CD14-positive monocyte (primary cell): ENCODE measurements at regions not wholly inside any gene's neighbourhood (a gene's known extent, or its start where the extent isn't known, plus 50 kb on each side); places are given as distances from the start of the nearest gene placed in this dataset.

Experiments
- DNase-seq, 3 donors: peaks; one replicate each; pipeline ENCODE4 v3.0.0-alpha.2; 2011 to 2022
- H2AFZ ChIP-seq: 2 replicates; pipeline ENCODE4 v1.6.0; 2012; ENCODE audit warnings: mild to moderate bottlenecking, low read depth, low read length, inconsistent platforms; ENCODE audit not compliant: insufficient read depth, poor library complexity, severe bottlenecking
- H3K27ac ChIP-seq, 2 donors: 1 replicate in 1 of 2; 2 replicates in 1 of 2; pipeline ENCODE4 v1.5.1; 2012 to 2013; ENCODE audit warnings: low read length in 2 of 2, control low read depth in 1 of 2, inconsistent platforms in 1 of 2, low read depth in 1 of 2, mild to moderate bottlenecking in 1 of 2
- H3K27me3 ChIP-seq, 2 donors: one replicate each; pipeline versions ENCODE4 v1.6.0 to v1.6.1; 2011 to 2013; ENCODE audit warnings: low read length in 2 of 2; ENCODE audit not compliant: control insufficient read depth in 2 of 2, insufficient read depth in 2 of 2
- H3K36me3 ChIP-seq, 2 donors: replicated peaks in 1 of 2; 1 replicate in 1 of 2; 2 replicates in 1 of 2; pipeline versions ENCODE4 v1.5.1 to v1.6.1; 2012 to 2013; ENCODE audit warnings: low read length in 2 of 2, control low read depth in 1 of 2, inconsistent platforms in 1 of 2, mild to moderate bottlenecking in 1 of 2; ENCODE audit not compliant: insufficient read depth in 2 of 2, control insufficient read depth in 1 of 2
- H3K4me1 ChIP-seq, 2 donors: 1 replicate in 1 of 2; 2 replicates in 1 of 2; pipeline versions ENCODE4 v1.5.1 to v1.6.1; 2012 to 2013; ENCODE audit warnings: low read length in 2 of 2, control low read depth in 1 of 2, inconsistent platforms in 1 of 2, mild to moderate bottlenecking in 1 of 2, moderate library complexity in 1 of 2; ENCODE audit not compliant: insufficient read depth in 2 of 2, control insufficient read depth in 1 of 2
- H3K4me2 ChIP-seq: replicated peaks from 2 replicates; pipeline ENCODE3; 2012; ENCODE audit warnings: low read length, moderate library complexity, mild to moderate bottlenecking; ENCODE audit not compliant: poor library complexity, severe bottlenecking; ENCODE audit errors: extremely low read depth
- H3K4me3 ChIP-seq, 3 experiments: fragments of 200-600 bp in 1 of 3; sonication (generic) in 1 of 3; replicated peaks in 1 of 3; 1 replicate in 2 of 3; 2 replicates in 1 of 3; pipeline ENCODE4 v1.5.1; 2011 to 2013; ENCODE audit warnings: low read length in 3 of 3, mild to moderate bottlenecking in 3 of 3, control low read depth in 2 of 3, low read depth in 2 of 3, inconsistent platforms in 1 of 3, moderate library complexity in 1 of 3
- H3K79me2 ChIP-seq: 2 replicates; pipeline ENCODE4 v1.6.0; 2012; ENCODE audit warnings: mild to moderate bottlenecking, control low read depth, inconsistent platforms, low read length, moderate library complexity; ENCODE audit not compliant: insufficient read depth
- H3K9ac ChIP-seq: 2 replicates; pipeline ENCODE4 v1.6.0; 2017; ENCODE audit warnings: low read length, mild to moderate bottlenecking; ENCODE audit not compliant: insufficient read depth, poor library complexity, severe bottlenecking
- H3K9me3 ChIP-seq, 2 donors: replicated peaks in 1 of 2; 1 replicate in 1 of 2; 2 replicates in 1 of 2; pipeline versions ENCODE4 v1.5.1 to v1.6.1; 2012 to 2013; ENCODE audit warnings: low read length in 2 of 2, control low read depth in 1 of 2; ENCODE audit not compliant: control insufficient read depth in 1 of 2, insufficient read depth in 1 of 2
- H4K20me1 ChIP-seq: 2 replicates; pipeline ENCODE4 v1.6.0; 2012; ENCODE audit warnings: mild to moderate bottlenecking, low read length, control low read depth, moderate library complexity; ENCODE audit not compliant: insufficient read depth
- H3K27ac Mint-ChIP-seq, 7 donors: one replicate each; pipeline ENCODE4 v1.8.0; 2020; ENCODE audit warnings: mild to moderate bottlenecking in 7 of 7, mixed read lengths in 7 of 7, moderate library complexity in 6 of 7, inconsistent platforms in 2 of 7
- H3K27me3 Mint-ChIP-seq, 3 donors: one replicate each; pipeline ENCODE4 v1.8.0; 2021 to 2022; ENCODE audit warnings: low read depth in 3 of 3, mild to moderate bottlenecking in 3 of 3, mixed read lengths in 3 of 3, moderate library complexity in 3 of 3, inconsistent platforms in 1 of 3
- H3K36me3 Mint-ChIP-seq, 2 donors: one replicate each; pipeline ENCODE4 v1.8.0; 2020; ENCODE audit warnings: mixed read lengths in 2 of 2, inconsistent platforms in 1 of 2, mild to moderate bottlenecking in 1 of 2
- H3K4me1 Mint-ChIP-seq: one replicate; pipeline ENCODE4 v1.8.0; 2020; ENCODE audit warnings: mild to moderate bottlenecking, mixed read lengths
- H3K4me3 Mint-ChIP-seq, 2 donors: one replicate each; pipeline ENCODE4 v1.8.0; 2020; ENCODE audit warnings: mild to moderate bottlenecking in 2 of 2, mixed read lengths in 2 of 2, moderate library complexity in 1 of 2
- H3K9me3 Mint-ChIP-seq, 7 donors: one replicate each; pipeline ENCODE4 v1.8.0; 2020 to 2022; ENCODE audit warnings: mixed read lengths in 7 of 7, mild to moderate bottlenecking in 6 of 7, moderate library complexity in 6 of 7, inconsistent platforms in 2 of 7
- CTCF ChIP-seq: fragments of 200-600 bp; IDR thresholded peaks from one replicate; pipeline ENCODE4 v1.8.0; 2022; ENCODE audit warnings: antibody characterized with exemption, mild to moderate bottlenecking
- WGBS: methylation state at CpG from one replicate; pipeline ENCODE4 v1.1.5; 2013; ENCODE audit warnings: missing lambda C conversion rate; ENCODE audit not compliant: insufficient coverage; 5-methylcytosine and 5-hydroxymethylcytosine counted together
- intact Hi-C, 2 donors: fragments of 100-400 bp; cut with micrococcal nuclease; formaldehyde crosslinking; loops; one replicate each; pipeline versions ENCODE4 v1.15.0 to v1.15.1; 2023

DNA sequence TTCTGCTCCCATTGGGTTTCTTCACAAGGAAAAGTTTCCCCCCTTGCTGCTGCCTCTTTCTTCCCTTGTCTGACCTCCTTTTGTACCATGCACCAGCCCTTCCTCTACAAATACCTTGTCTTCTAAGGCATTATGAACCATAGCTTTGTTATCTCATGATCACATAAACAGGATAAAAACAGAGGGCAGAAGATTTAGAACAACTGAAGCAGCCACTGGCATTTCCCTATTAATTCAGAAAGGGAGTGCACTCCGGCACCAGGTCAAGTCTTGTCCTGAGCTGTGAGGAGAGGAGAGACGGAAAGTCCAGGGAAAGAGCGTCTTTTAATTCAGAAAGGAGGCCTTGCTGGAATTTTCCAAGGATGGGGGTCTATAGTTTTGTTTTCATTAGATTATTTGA, 281.7 kb downstream of the RCHY1 start:
- H3K27ac Mint-ChIP-seq, result no peak overlapping the region
- no peak overlapping the region for H3K4me3 Mint-ChIP-seq
- Histone ChIP-seq H3K36me3 (no peaks in the 10 kb centered on the region), H3K9ac (no peak overlapping the region), H3K79me2 (no peaks in the 10 kb centered on the region), H3K27ac (no peak overlapping the region), H3K4me1 (no peaks in the 10 kb centered on the region), H3K9me3 (no peaks in the 10 kb centered on the region), H3K27me3 (no peaks in the 10 kb centered on the region), H4K20me1 (no peaks in the 10 kb centered on the region), H3K4me2 (no peak overlapping the region), H2AFZ (no peak overlapping the region), H3K4me3 (no peak overlapping the region)
- no peak for DNase-seq
- no CpG with 5 or more reads among the region's 3 CpGs for WGBS
- TF ChIP-seq CTCF, result no peak
- H3K4me1 Mint-ChIP-seq, result no peaks in the 10 kb centered on the region
- no peaks in the 10 kb centered on the region for H3K36me3 Mint-ChIP-seq
- peaks cover 0 to 6% (median under 1%) of the 10 kb centered on the region in 7 donors for H3K9me3 Mint-ChIP-seq
- intact Hi-C loops, result no loop called here
- peaks cover 0 to 2% (median 0%) of the 10 kb centered on the region in 3 donors for H3K27me3 Mint-ChIP-seq

DNA sequence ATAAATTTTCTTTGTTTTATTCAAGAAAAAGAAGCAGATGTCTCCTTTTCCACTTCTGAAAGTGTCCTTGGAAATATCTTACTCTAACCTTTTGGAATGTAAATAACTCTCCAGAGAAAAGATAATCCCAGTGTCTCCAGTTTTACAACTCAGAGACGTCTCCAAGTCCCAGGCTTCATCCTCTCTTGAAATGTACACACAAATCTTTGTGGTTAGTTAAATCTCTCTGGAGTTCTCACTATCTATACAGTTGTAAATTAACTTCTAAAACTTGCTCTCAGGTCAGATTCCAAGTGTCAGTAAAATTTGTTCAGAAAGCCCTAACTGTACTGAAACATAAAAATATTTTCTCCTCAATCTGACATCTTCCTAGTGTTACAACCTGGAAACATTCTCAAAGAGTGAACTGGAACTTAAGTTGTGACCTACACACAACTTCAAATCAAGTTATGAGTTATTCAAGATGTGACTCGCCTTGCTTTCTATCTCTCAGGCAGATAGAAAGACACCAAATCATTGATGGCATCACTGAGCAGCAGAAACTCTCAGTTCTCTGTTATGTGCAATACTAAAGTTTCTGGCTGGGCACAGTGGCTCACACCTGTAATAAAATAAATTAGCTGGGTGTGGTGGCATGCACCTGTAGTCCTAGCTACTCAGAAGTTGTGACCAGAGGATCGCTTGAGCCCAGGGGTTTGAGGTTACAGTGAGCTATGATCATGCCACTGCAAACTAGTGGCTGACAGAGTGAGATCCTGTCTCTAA, 284.2 kb downstream of the RCHY1 start:
- no peak overlapping the region for H3K27ac ChIP-seq
- H3K4me2 ChIP-seq, result no peak overlapping the region
- H3K4me3 Mint-ChIP-seq, result no peak overlapping the region
- no peaks in the 10 kb centered on the region for H3K4me1 ChIP-seq
- no peak overlapping the region for H3K4me3 ChIP-seq
- no peaks in the 10 kb centered on the region for H3K9me3 ChIP-seq
- no peaks in the 10 kb centered on the region for H3K4me1 Mint-ChIP-seq
- no peaks in the 10 kb centered on the region for H3K36me3 ChIP-seq
- 80% methylated on average over 1 of the region's 3 CpGs for WGBS
- H3K36me3 Mint-ChIP-seq, result no peaks in the 10 kb centered on the region
- DNase-seq, result no peak
- no peak for TF ChIP-seq CTCF
- no peak overlapping the region for H3K9ac ChIP-seq
- no peak overlapping the region for H3K27ac Mint-ChIP-seq
- no peaks in the 10 kb centered on the region for H3K79me2 ChIP-seq
- peaks cover 0 to 13% (median 2%) of the 10 kb centered on the region in 7 donors for H3K9me3 Mint-ChIP-seq
- H3K27me3 ChIP-seq, result no peaks in the 10 kb centered on the region
- intact Hi-C loops, result no loop called here
- H2AFZ ChIP-seq, result no peak overlapping the region
- no peaks in the 10 kb centered on the region for H4K20me1 ChIP-seq
- peaks cover 0 to 3% (median 0%) of the 10 kb centered on the region in 3 donors for H3K27me3 Mint-ChIP-seq
